GM12874 (cell line): ENCODE measurements at regions not wholly inside any gene's neighbourhood (a gene's known extent, or its start where the extent isn't known, plus 50 kb on each side); places are given as distances from the start of the nearest gene placed in this dataset.

Source experiments
- TF ChIP-seq, protein P1 (sequence below): IDR thresholded peaks from 2 replicates; pipeline ENCODE4 v1.5.1; 2011; ENCODE audit warnings: low read depth, mild to moderate bottlenecking, control low read depth, low read length, moderate library complexity; ENCODE audit not compliant: insufficient read depth

DNA sequence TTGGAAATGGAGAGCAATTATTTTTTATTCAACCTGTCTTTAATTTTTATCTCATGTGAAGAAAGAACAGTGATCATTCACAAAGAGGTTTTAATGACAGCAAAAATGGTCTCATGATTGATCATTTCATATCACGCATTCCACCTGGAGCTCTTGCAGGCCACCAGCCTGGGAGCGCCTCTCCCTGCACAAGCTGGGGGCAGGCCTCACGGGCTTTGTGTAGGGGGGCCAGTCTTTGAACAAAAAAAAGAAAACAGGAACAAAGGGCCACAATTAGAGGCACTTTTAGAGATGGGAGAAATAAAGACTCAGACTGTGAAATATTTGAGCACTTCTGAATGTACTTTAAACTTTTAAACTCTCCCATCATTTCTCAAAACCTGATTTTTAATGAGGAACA lies 232.9 kb downstream of the CHD9NB start:
- TF ChIP-seq, protein P1, sequence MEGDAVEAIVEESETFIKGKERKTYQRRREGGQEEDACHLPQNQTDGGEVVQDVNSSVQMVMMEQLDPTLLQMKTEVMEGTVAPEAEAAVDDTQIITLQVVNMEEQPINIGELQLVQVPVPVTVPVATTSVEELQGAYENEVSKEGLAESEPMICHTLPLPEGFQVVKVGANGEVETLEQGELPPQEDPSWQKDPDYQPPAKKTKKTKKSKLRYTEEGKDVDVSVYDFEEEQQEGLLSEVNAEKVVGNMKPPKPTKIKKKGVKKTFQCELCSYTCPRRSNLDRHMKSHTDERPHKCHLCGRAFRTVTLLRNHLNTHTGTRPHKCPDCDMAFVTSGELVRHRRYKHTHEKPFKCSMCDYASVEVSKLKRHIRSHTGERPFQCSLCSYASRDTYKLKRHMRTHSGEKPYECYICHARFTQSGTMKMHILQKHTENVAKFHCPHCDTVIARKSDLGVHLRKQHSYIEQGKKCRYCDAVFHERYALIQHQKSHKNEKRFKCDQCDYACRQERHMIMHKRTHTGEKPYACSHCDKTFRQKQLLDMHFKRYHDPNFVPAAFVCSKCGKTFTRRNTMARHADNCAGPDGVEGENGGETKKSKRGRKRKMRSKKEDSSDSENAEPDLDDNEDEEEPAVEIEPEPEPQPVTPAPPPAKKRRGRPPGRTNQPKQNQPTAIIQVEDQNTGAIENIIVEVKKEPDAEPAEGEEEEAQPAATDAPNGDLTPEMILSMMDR = no peak

DNA sequence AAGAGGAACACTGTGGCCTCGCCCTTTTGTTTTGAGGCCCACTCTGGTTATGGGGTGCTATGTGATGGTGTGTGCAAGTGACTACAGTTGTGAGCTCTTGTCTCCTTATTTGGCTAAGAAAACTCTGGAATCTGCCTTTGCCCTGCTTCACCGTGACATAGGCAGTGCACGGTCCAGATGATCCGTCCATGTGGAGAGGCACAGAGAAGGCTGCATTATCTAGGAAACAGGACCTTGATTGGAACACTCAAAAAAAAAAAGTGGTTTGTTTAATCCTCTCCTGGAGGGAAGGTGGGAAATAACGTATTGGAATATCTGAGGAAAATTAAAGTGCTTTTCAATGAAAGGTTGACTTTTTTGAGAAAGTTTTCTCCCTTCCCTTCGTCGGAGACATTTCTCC lies 233.3 kb downstream of the CHD9NB start:
- TF ChIP-seq, protein P1 = no peak

DNA sequence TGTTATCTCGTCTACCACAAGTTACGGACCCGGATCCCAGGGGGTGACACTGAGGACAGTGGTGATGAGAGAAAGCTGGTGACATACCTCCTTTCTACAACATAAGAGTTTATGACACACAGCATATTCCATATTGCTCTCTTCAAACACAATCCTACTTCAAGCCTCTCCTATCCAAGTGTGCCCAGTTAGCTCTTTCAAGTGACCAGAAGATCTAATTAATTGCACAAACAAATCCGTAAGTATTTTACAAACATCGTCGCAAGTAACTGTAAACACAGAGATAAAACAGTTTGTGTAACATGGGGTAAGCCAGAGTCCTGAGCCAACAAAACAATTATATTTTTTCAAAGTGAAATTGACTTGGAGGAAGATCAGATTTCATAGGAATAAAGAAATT lies 235.0 kb downstream of the CHD9NB start:
- TF ChIP-seq, protein P1 = no peak

DNA sequence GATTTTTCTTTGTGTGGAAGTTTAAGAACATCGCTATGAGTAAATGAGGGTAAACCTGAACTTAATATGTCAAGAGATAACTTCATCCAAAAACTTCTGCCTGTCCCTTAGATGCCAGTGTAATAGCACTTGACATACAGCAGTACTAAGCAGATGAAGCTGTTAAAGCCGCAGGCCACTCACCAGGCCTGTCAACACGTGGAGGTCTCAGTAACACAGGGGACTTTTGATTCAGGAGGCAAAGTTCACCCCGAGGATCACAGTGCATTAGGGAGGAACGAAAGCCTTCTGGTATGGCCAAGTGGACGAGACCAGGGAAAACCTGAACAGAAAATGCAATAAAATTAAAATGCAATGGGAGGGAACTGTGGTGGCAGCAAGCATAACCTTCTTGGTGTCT lies 235.7 kb downstream of the CHD9NB start:
- TF ChIP-seq, protein P1 = no peak

DNA sequence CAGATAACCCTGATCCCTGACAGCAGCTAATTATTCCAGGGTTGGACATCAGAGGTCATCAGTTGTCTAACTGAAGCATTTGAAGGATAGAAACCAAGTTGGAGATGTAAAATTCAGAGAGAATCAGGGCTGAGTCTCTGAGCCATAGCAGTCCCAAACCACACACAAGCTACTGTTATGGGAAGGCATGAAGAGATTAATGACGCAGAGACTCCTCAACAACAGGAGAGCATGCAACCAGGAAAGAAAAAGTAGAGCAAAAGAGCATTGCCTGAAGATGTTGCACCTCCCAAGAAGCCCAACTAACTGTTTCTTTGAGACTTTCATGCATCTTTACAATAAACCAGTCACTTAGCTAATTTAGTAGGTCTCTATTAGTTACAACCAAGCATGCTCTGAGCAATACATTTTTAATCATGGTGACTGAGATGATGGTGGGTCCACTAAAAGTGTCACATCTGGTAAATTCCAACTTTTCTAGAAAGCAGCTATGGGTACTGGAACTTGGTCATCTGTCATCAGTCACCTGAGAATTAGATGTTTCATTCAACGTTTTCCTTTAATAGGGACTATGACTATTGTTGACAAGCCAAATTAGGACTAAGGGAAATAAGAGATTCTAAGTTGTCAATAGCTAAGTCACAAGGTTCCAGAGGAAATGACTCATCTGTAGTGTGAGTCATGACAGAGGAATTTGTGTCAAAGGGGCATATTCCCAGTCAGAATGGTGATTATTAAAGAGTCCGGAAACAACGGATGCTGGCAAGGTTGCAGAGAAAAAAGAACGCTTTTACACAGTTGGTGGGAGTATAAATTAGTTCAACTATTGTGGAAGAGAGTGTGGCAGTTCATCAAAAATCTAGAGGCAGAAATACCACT lies 239.8 kb downstream of the CHD9NB start:
- TF ChIP-seq, protein P1 = no peak

GRCh38 chr16:52805559-52806168 lies 247.0 kb downstream of the CHD9NB start:
- TF ChIP-seq, protein P1 = no peak

- TF ChIP-seq, protein P1 = no peak
Observed at GRCh38 chr16:52800432-52800831, 252.3 kb downstream of the CHD9NB start.
